ENCODE measurements at regions not wholly inside any gene's neighbourhood (a gene's known extent, or its start where the extent isn't known, plus 50 kb on each side); places are given as distances from the start of the nearest gene placed in this dataset.

DNA sequence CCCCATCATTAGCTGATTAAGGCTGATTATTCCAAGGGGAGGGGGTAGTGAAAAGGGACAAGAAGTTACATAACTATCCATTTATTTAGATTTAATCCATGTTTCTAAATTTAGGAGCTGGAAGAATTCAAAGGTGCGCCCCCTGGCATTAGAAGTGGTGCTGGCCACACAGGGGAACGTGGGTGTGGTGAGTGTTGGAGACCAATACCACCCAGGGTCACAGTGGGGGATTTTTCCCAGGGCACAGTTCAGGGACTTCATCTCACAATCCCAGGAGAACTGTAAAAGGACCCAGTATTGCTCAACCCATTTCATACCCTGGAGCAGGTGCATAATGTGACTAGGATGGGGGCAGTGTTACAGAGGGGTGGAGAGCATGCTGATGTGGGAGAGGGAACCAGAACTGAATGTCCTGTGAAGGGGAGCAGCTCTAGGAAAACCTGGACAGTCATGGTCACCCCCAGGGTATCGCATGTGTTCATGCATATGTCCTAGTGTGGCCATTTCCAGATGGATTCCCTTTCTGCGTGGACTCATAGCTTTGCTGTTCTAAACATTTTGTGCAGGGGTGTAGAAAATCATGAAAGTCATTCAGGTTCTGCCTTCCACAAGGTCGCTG is 110.3 kb downstream of the LSM3 start:
- no peaks in the 10 kb centered on the region for H3K27me3 ChIP-seq (ENCODE audit: control insufficient read depth, insufficient read depth, low read length)
- no peaks in the 10 kb centered on the region for H3K36me3 ChIP-seq (ENCODE audit: control insufficient read depth, insufficient read depth, low read length)
- DNase-seq (ENCODE audit: low read depth) (no peak), FAIRE-seq (no peak)
- no peak overlapping the region for H3K4me3 ChIP-seq (ENCODE audit: low read depth, low read length)
- TF ChIP-seq, protein P1, sequence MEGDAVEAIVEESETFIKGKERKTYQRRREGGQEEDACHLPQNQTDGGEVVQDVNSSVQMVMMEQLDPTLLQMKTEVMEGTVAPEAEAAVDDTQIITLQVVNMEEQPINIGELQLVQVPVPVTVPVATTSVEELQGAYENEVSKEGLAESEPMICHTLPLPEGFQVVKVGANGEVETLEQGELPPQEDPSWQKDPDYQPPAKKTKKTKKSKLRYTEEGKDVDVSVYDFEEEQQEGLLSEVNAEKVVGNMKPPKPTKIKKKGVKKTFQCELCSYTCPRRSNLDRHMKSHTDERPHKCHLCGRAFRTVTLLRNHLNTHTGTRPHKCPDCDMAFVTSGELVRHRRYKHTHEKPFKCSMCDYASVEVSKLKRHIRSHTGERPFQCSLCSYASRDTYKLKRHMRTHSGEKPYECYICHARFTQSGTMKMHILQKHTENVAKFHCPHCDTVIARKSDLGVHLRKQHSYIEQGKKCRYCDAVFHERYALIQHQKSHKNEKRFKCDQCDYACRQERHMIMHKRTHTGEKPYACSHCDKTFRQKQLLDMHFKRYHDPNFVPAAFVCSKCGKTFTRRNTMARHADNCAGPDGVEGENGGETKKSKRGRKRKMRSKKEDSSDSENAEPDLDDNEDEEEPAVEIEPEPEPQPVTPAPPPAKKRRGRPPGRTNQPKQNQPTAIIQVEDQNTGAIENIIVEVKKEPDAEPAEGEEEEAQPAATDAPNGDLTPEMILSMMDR (IDR thresholded peaks at IDR 0.05; ENCODE audit: insufficient read depth, low read length, severe bottlenecking) = no peak

DNA sequence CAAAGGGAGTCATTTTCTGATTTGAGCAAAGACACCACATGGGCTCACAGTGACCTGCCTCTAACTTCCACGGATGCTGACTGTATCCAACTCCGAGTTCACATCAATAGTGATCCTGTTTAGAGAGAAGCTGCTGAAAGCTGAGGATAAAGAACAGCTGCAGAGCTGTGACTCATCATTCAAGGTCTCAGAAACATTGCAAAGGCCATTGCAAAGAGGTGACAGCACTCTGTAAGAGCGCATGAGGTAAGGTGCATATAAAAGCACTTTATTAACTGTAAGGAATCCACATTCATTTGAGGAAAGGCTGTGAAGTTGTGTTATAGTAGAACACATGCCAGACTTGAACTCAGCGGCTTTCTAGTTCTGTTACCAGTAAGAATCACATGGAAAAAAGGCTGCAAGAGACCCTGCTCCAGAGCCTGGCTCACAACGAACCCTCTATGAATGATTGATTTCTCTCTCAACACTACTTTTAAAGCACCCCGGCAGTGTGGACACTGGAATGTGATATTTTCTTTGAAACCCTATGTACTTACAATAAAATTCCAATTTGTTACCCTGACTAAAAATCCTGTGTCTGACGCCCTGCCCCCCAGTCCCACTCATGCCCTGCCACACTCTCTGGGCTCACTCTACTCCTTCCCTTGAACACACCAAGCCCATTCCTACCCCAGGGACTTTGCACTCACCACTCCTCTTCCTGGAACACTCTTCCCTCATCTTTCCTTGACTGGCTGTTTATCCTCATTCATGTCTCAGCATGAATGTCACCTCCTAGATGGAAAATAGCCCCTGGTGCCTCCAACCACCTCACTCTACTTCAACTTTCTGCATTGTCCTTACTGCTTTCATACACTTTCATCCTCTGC is 111.2 kb downstream of the LSM3 start:
- TF ChIP-seq, protein P1 (IDR thresholded peaks at IDR 0.05; ENCODE audit: insufficient read depth, low read length, severe bottlenecking) = no peak
- DNase-seq (ENCODE audit: low read depth) (peak; percentile 56), FAIRE-seq (no peak)

GRCh38 chr3:14290631-14291385 is 111.6 kb upstream of the SLC6A6 start:
- H3K4me3 ChIP-seq (ENCODE audit: low read depth, low read length) = no peak overlapping the region
- DNase-seq (ENCODE audit: low read depth) = no peak
- no peaks in the 10 kb centered on the region for H3K36me3 ChIP-seq (ENCODE audit: control insufficient read depth, insufficient read depth, low read length)
- TF ChIP-seq, protein P1 (IDR thresholded peaks at IDR 0.05; ENCODE audit: insufficient read depth, low read length, severe bottlenecking) = no peak
- no peaks in the 10 kb centered on the region for H3K27me3 ChIP-seq (ENCODE audit: control insufficient read depth, insufficient read depth, low read length)
- no peak for FAIRE-seq

More for the DNA sequence above, 111.2 kb downstream of the LSM3 start:
- H3K4me3 ChIP-seq (ENCODE audit: low read depth, low read length) = no peak overlapping the region
- no peaks in the 10 kb centered on the region for H3K36me3 ChIP-seq (ENCODE audit: control insufficient read depth, insufficient read depth, low read length)
- no peaks in the 10 kb centered on the region for H3K27me3 ChIP-seq (ENCODE audit: control insufficient read depth, insufficient read depth, low read length)

GRCh38 chr3:14295037-14295436 is 107.4 kb upstream of the SLC6A6 start:
- TF ChIP-seq, protein P1 (IDR thresholded peaks at IDR 0.05; ENCODE audit: insufficient read depth, low read length, severe bottlenecking) = no peak
- FAIRE-seq (no peak), DNase-seq (ENCODE audit: low read depth) (no peak)
- Histone ChIP-seq H3K4me3 (ENCODE audit: low read depth, low read length) (no peak overlapping the region), H3K27me3 (ENCODE audit: control insufficient read depth, insufficient read depth, low read length) (no peaks in the 10 kb centered on the region), H3K36me3 (ENCODE audit: control insufficient read depth, insufficient read depth, low read length) (no peaks in the 10 kb centered on the region)

- peak; percentile 31 for DNase-seq (ENCODE audit: low read depth)
- no peak for FAIRE-seq
- TF ChIP-seq, protein P1 (IDR thresholded peaks at IDR 0.05; ENCODE audit: insufficient read depth, low read length, severe bottlenecking) = no peak
- H3K36me3 ChIP-seq (ENCODE audit: control insufficient read depth, insufficient read depth, low read length) = no peaks in the 10 kb centered on the region
- no peaks in the 10 kb centered on the region for H3K27me3 ChIP-seq (ENCODE audit: control insufficient read depth, insufficient read depth, low read length)
- H3K4me3 ChIP-seq (ENCODE audit: low read depth, low read length) = no peak overlapping the region
Observed at GRCh38 chr3:14295801-14296200, 106.6 kb upstream of the SLC6A6 start.
